ENCODE measurements at regions not wholly inside any gene's neighbourhood (a gene's known extent, or its start where the extent isn't known, plus 50 kb on each side); places are given as distances from the start of the nearest gene placed in this dataset.
"Not testable (repeated sequence)": the region's sequence is repeated elsewhere in the genome, so short reads cannot be mapped to it uniquely, and the experiment has no call there.

DNA sequence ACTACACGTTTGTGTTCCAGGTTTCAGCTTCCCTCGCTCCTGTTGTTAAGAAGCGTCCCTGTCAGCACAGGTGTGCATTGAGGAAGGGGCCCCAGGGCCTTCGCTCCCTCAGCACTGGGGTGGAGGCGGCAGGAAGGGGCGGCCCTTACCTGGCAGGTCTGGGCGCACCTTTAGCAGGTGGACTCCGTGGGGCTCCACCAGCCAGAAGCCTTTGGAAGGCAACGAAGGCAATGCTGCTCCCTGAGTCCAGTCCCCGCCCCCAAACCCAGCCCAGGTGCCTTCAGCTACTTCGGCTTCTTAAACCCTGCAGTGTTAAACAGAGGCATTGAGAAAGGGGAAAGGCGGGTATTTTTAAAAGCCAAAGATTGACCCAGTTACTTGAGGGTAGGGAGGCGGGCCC, 4398.8 kb upstream of the TPTE start:
- TF ChIP-seq CTCF (IDR thresholded peaks at IDR 0.05; ENCODE audit: low read depth, low read length); EZH2phosphoT487 (IDR thresholded peaks at IDR 0.05; ENCODE audit: low read depth): not testable (repeated sequence)

All from OCI-LY3 (cell line).